ENCODE measurements at regions not wholly inside any gene's neighbourhood (a gene's known extent, or its start where the extent isn't known, plus 50 kb on each side); places are given as distances from the start of the nearest gene placed in this dataset.

DNA sequence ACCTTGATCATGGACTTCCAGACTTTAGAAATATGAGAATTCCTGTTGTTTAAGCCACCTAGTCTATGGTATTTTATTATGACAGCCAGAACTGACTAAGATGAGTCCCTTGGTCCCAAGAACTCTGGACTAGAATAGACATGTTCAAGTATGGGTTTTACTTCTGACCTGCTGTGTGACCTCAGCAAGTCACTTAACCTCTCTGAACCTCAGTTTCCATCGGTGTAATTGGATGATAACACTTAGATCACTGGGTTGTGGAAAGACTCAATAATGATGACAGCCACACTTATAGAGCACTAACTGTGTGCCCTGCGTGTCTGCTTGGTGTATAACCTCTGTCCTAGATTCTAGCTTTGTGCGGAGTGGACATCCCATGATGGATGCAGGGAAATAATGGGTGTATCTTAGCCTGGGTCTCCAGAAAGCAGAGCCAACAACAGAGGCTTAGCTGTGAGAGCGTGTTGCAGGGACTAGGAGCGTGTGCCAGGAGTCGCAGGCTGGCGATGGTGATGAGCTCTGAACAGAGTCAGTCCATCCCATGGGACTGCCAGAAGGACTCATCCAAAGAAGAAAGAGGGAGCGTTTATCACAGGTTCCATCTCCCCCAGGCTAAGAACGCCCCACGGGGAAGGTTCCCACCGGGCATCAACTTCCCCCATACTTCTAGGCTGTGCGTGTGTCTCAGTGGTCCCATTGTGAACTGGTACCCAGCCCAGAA lies 93.2 kb upstream of the TP53I11 start:
- H3K4me1 Mint-ChIP-seq (ENCODE audit: low read depth), result peaks cover 24% of the 10 kb centered on the region
- no peaks in the 10 kb centered on the region for H3K27me3 Mint-ChIP-seq (ENCODE audit: low read depth)
- H3K36me3 Mint-ChIP-seq (ENCODE audit: low read depth), result peaks cover 1% of the 10 kb centered on the region
- H3K27ac Mint-ChIP-seq (ENCODE audit: unreplicated experiment), result no peak overlapping the region
- TF ChIP-seq, protein P1, sequence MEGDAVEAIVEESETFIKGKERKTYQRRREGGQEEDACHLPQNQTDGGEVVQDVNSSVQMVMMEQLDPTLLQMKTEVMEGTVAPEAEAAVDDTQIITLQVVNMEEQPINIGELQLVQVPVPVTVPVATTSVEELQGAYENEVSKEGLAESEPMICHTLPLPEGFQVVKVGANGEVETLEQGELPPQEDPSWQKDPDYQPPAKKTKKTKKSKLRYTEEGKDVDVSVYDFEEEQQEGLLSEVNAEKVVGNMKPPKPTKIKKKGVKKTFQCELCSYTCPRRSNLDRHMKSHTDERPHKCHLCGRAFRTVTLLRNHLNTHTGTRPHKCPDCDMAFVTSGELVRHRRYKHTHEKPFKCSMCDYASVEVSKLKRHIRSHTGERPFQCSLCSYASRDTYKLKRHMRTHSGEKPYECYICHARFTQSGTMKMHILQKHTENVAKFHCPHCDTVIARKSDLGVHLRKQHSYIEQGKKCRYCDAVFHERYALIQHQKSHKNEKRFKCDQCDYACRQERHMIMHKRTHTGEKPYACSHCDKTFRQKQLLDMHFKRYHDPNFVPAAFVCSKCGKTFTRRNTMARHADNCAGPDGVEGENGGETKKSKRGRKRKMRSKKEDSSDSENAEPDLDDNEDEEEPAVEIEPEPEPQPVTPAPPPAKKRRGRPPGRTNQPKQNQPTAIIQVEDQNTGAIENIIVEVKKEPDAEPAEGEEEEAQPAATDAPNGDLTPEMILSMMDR (IDR thresholded peaks at IDR 0.05), result no peak
- DNase-seq (ENCODE audit: low spot score), result no peak
- peaks cover 6% of the 10 kb centered on the region for H3K9me3 Mint-ChIP-seq (ENCODE audit: low read depth)
- no peak overlapping the region for H3K4me3 Mint-ChIP-seq (ENCODE audit: unreplicated experiment)

DNA sequence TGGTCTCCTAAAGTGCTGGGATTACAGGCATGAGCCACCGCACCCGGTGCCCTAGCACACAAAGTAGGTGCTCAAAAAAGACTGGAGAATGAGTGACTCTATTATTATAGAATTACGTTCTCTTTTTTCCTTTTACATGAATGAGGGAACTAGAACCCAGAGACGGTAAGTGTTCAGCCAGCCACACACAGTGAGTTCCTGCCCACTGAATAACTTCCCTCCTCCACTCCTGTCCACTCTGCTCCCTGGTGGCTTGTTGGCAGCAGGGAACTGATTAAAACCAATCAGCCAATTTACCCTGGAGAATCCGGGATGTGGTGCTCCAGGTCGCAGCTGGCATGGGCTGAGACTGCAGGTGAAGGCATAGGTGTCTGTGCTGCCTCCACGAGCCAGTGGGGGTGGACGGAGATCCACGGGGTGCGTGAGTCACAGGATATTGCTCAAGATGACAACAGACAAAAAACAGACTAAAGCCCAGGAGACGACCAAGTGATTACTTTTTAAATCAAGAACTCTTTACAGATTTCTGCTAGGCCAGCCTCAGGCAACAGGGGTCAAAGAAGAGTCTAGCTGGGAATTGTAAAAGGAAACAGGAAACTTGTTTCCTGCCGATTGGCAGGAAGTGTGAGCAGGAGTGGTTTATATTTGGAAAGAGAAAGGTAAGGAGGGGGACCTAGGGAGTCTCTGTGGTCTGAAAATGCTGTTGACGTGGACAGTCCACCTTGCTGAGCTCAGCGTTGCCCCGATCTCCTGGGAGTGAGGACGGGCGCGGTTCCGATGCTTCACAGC lies 95.2 kb upstream of the TP53I11 start:
- no peak for DNase-seq (ENCODE audit: low spot score)
- H3K4me1 Mint-ChIP-seq (ENCODE audit: low read depth), result peaks cover 24% of the 10 kb centered on the region
- TF ChIP-seq, protein P1 (IDR thresholded peaks at IDR 0.05), result peak; percentile 29
- H3K4me3 Mint-ChIP-seq (ENCODE audit: unreplicated experiment), result peak overlapping the region; percentile 3
- H3K27ac Mint-ChIP-seq (ENCODE audit: unreplicated experiment), result peak overlapping the region; percentile 72
- peaks cover 1% of the 10 kb centered on the region for H3K36me3 Mint-ChIP-seq (ENCODE audit: low read depth)
- H3K9me3 Mint-ChIP-seq (ENCODE audit: low read depth), result no peaks in the 10 kb centered on the region
- peaks cover 5% of the 10 kb centered on the region for H3K27me3 Mint-ChIP-seq (ENCODE audit: low read depth)

DNA sequence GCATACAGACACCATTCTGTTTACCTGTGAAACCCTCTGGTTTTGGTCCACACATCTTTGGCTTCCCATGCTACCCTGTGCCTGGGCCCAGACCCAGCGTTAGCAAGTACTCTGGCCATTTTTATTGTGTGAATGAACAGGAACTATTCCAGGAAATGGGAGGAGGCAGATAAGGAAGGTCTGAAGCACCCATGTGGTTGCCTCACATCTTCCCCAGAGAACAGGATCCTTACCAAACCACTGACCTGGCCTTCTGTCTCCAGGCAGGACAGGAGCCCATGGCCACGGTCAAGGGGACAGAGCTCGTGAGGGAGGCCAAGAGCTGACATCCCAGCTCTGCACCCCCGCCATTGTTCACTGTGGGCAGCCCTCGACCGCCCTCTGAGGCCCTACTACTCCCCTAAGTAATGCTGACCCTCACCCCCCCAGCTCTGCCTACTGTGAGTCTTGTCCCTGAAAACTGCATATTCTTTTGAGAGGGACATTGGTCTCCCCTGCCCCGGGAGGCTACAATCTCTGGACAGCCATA lies 97.7 kb upstream of the TP53I11 start:
- TF ChIP-seq, protein P1 (IDR thresholded peaks at IDR 0.05), result no peak
- H3K9me3 Mint-ChIP-seq (ENCODE audit: low read depth), result no peaks in the 10 kb centered on the region
- H3K36me3 Mint-ChIP-seq (ENCODE audit: low read depth), result peaks cover 1% of the 10 kb centered on the region
- no peak overlapping the region for H3K27ac Mint-ChIP-seq (ENCODE audit: unreplicated experiment)
- DNase-seq (ENCODE audit: low spot score), result no peak
- peaks cover 7% of the 10 kb centered on the region for H3K27me3 Mint-ChIP-seq (ENCODE audit: low read depth)
- H3K4me1 Mint-ChIP-seq (ENCODE audit: low read depth), result peaks cover 16% of the 10 kb centered on the region
- H3K4me3 Mint-ChIP-seq (ENCODE audit: unreplicated experiment), result no peak overlapping the region

DNA sequence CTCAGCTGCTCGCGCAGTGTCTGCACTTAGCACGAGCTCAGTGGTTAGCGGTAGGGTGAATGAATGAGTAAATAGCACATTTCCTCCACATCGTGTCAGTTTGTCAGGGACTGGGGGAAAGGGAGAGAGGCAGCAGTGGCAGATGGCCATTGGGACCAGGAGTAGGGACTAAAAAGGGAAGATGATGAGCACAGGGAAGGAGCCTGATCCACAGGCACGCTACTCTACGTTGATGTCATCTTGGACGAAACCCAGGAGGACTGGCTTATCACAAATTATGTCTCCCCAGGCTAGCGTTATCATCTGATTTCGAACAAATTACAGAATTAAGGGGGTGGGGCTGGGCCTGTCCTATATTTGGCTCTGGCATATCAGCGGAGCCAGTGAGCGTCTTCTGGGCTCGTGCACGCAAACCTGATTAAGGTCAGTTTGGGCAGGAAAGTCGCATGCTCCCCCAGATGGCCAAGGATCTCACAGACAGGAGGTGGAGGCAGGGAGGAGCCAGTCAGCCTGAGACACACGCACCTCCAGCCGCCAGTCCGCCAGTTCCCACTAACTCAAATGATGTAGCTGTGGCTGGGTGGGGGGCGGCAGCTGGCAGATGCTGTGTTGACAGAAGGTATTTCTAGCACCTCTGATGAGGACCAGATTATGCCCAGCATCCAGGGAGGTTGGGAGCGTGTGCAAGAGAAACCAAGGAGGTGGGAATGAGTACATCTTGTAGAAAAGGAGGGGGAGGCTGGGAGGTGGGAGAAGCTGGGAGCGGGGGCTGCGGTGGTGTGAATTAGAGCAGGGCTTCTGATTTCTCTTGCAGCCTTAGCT lies 97.4 kb upstream of the PRDM11 start:
- no peak overlapping the region for H3K27ac Mint-ChIP-seq (ENCODE audit: unreplicated experiment)

More for the DNA sequence above, 97.4 kb upstream of the PRDM11 start:
- no peaks in the 10 kb centered on the region for H3K9me3 Mint-ChIP-seq (ENCODE audit: low read depth)
- no peak overlapping the region for H3K4me3 Mint-ChIP-seq (ENCODE audit: unreplicated experiment)
- TF ChIP-seq, protein P1 (IDR thresholded peaks at IDR 0.05), result no peak
- peaks cover 7% of the 10 kb centered on the region for H3K27me3 Mint-ChIP-seq (ENCODE audit: low read depth)
- H3K4me1 Mint-ChIP-seq (ENCODE audit: low read depth), result peaks cover 16% of the 10 kb centered on the region
- H3K36me3 Mint-ChIP-seq (ENCODE audit: low read depth), result peaks cover 1% of the 10 kb centered on the region
- no peak for DNase-seq (ENCODE audit: low spot score)
